Mammary epithelial cell (primary cell): ENCODE measurements at regions not wholly inside any gene's neighbourhood (a gene's known extent, or its start where the extent isn't known, plus 50 kb on each side); places are given as distances from the start of the nearest gene placed in this dataset.

Source experiments
- CTCF ChIP-seq, 2 donors: IDR thresholded peaks in 1 of 2; conservative IDR thresholded peaks in 1 of 2; 2 replicates each; pipeline ENCODE4 v1.5.1; 2011 to 2012; ENCODE audit warnings: inconsistent platforms in 2 of 2, low read length in 2 of 2, mild to moderate bottlenecking in 2 of 2, control low read depth in 1 of 2, low read depth in 1 of 2; ENCODE audit not compliant: insufficient read depth in 1 of 2; ENCODE audit errors: extremely low read depth in 1 of 2
- EZH2 ChIP-seq: IDR thresholded peaks from 2 replicates; pipeline ENCODE4 v1.6.1; 2012; ENCODE audit warnings: low read length, inconsistent platforms, borderline replicate concordance

DNA sequence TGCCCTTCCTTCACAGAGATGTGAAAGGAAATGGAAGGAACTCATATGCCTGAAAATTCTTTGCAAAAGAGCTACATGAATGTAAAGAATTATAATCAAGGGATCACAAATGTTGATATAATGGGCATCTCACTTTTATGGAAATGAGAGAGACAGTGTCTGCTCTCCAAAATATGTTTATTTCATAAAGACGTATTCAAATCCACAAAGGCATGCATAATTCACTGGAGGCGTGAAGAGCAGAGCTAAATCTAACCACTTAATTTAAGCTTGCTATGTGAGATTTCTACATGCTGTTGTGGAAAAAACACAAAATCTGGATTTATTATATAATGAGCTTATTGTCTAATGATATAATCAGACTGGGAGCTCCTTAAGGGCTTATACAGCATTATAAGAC lies 469.1 kb downstream of the RAP2B start:
- TF ChIP-seq CTCF (conservative IDR thresholded peaks at IDR 0.05 in 1 of 2, IDR thresholded peaks at IDR 0.05 in 1 of 2; ENCODE audit: extremely low read depth in 1 of 2, insufficient read depth in 1 of 2, low read depth in 1 of 2, low read length in 2 of 2) = no peak
- TF ChIP-seq EZH2 = no peak
